GM21423 (cell line): ENCODE measurements at regions not wholly inside any gene's neighbourhood (a gene's known extent, or its start where the extent isn't known, plus 50 kb on each side); places are given as distances from the start of the nearest gene placed in this dataset.

Experiments
- ATAC-seq: cut with Tn5 transposase; IDR thresholded peaks from one replicate; pipeline ENCODE4 v1.9.1; 2021; ENCODE audit warnings: mild to moderate bottlenecking, moderate library complexity; ENCODE audit not compliant: unreplicated experiment

DNA sequence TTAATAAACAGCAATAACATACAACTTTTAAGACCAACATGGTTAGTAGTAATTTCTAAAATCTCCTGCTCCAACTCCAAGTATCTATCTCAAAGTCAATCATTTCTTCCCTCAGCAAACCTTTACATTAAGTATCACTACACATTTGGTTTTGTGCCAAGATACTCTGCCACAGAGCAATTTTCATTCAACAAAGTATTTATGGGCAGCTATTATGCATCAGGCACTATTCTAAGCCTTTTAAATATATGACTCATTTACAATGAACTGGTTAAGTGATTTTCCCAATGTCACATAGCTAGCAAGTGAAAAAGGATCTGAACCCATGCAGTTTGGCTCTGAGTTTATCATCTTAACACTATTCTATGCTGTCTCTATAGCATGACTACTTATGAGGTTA is 264.3 kb downstream of the NOL4 start:
- no peak for ATAC-seq

DNA sequence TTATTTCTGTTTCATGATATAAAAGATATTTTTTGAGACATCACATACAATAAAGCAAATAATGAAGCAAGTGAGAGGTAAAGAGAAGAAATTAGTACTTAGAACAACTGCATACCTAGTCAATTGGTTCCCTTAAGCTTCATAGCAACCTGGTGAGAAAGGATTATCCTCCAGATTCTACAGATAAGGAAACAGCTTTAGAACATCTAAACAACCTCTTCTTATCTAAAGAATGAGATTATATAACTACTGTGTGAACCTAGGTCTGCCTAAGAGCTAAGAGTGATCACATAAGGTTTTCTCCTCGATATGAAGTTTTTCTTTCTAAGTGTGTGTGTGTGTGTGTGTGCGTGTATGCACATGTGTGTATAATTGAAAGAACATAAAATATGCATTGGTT is 265.1 kb downstream of the NOL4 start:
- no peak for ATAC-seq

DNA sequence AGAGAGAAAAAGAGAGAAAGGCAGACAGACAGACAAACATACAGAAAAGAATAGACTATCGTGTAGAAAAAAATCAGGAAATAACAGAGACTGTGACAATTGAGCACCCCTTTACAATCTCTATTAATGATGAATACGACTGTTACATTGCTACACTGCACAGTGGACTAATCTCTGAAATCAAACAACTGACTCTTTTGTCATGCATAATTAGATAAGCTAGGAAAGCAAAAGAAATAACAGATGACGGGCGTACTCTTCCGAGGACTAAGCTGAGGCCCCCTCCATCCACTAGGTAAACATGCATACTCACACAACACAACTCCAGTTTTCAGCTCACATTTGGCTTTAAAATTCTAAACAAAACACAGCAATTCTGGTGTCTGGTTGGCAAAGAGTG is 267.0 kb downstream of the NOL4 start:
- no peak for ATAC-seq

DNA sequence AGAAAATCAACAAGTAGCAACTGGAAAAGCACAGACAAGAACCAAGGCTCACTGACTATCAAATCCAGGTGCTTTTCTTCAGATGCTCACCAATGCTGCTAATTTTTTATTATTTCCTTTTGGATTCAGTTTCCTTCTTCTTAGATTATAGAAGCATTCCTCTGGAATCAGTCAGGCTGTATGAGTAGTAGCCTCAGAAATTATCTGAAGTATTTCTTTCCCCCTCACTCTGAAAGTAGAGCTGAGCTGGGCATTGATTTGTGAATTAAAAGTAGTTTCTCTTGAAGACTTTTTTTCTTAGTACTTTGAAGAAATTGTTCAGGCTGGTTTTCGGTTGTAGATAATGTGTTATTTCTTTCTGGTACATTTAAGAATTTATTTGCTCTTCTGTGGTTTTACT is 273.7 kb downstream of the NOL4 start:
- ATAC-seq = no peak

DNA sequence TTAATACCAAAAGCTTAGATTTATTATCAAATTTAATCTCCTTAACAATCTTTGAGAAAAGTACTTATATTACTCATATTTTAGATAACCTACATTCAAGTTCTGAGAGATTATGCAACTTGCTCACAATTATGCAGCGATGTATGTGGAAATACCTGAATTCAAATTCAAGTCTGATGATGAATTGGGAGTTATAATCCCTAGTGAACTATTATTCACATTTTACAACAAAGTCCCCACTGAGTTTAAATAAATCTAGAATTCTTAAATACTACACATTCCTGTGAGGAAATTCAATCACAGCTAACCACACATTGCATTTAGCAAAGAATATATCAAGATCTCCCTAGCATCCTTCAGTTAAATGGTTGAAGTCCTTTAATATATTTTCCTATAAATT is 278.4 kb downstream of the NOL4 start:
- ATAC-seq = no peak

DNA sequence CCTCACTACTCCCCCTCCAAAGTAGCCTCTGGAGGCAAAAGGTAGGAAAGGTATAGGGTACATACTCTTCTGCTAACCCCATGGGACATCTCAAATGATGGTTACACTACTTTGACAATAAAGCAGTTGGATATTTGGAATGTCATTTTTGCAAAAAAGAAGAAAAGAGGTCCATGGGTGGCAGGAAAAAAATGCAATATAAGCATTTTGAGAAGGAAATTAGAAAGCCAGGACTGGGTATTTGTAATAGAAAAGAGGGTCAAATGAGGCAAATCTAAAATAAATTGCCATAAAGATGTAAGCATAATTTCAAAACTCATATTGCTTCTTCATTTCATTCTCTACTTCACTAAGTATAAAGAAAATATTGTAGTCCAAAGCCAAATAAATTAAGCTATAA is 280.2 kb downstream of the NOL4 start:
- ATAC-seq = no peak

DNA sequence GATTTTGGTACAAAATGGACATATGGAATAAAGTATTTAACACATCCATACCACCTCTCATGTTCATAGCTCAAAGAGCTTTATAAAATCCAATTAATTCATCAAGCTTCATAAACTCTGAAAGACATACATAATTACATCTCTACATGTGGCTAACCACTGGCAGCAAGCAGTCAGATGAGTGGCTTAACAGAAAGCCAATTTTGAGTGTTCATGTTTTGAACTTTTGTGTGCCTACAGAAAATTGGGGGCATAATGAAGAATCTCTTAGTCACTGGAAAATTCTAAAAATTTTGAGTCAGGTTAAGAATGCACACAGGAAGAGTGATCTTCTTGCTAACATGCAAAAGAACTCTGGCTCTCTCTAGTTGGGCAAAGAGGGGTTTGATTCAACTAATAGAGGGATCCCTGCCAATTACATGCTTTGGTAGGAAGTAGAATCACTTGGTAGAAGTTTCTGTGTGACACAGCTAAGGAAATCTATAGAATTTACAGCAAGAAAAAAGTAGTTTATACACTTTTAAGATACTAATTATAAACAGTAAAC is 287.4 kb downstream of the NOL4 start:
- no peak for ATAC-seq

DNA sequence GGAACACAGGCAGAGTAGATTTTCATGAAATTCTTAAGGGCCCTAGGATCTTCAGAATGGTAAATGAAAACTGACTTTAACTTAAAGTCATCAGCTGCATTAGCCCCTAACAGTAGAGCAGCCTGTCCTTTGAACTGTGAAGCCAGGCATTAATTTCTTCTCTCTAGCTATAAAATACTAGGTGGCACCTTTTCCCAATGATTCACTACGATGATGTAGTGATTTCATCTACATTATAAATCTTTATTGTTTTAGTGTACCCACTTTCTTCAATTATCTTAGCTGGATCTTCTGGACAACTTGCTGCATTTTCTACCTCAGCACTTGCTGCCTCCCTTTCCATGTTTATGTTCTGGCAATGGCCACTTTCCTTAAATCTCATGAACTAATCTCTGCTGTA is 290.5 kb downstream of the NOL4 start:
- ATAC-seq = no peak

DNA sequence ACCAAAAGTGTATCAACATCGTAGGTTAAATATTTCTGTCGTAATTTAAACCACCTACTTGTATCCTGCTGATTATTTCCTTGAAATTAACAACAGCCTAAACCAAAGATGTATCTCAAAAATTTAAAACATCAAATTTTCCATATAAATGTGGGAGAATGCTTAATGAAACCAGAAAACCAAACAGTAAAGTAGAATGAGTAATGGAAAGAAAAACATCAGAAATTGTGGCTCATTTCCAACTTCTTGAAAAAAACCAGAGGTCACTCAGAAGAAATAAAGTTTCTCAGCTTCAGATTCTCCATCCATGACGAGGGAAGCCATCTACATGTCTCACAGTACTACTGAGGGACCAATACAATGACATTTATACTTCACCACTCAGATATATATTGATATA is 296.5 kb downstream of the NOL4 start:
- no peak for ATAC-seq

DNA sequence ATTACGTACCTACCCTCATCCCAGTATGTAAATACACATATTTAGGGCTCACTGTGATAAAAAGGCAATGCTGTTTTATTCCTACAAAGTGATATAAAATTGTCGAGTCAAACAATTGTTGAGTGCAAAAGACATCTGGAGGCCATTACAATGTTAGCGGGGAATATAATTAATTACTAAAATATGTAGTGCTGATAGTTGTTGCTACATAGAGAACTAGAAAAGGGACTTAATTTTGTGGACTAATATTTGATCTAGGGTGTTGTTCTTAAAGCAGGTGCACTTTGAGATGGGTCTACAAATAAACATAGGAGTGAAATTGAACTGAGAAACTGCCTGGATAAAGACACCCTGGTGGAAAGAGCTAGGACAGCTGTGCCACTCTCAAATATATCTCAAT is 300.1 kb downstream of the NOL4 start:
- ATAC-seq = no peak

DNA sequence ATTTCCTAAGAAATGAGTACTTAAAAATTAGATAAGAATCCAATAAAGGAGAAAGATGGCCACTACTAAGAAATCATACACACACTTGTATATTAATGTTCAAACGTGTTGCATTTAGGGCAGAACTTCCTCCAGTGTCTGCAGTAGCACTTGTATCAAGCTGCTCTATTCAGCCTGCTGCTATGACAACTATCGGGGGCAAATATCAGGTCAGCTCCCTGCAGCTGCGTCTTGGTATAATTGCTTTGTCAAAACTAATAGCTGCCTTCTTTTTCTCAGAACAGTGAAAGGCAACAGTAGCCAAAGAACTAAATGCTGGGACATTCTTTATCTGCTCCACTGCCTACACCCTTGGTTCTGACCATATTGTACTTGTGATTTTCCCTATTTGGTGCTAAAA is 300.7 kb downstream of the NOL4 start:
- ATAC-seq = no peak

DNA sequence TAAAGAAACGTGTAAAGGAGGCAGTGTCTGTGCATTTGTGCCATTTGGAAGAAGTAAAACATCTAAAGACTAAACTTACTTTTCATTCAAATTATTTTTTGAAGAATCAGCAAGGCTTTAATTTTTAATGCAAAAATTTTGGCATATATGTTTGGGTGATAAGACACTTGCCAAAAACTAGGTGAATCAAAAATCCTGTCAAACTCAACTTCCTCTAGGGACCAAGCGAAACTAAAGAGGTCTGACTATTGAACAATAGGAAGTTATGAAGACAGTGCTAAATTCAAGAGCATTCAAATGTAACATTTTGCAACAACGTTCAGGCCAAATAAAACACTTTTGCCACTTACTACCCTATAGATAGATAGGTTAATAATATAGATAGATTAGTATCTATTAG is 306.1 kb downstream of the NOL4 start:
- ATAC-seq = no peak

DNA sequence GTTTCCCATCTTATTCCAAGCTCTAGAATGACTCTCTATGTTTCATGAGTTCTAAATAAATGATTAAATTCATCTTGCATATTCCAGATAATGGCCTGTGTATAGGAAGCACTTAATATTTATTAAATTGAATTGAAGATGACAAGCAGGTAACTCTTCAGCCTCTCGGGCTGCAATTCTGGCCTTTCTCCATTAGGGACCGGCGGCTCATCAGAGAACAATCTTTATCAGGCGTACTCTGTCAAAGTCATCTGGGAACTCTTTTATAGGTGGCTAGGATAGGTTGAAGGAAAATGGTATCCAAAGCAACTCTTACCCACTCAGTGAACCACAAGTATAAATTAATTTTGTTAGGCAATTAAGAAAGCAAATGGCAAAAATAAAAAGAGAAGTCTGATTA is 308.5 kb downstream of the NOL4 start:
- no peak for ATAC-seq

DNA sequence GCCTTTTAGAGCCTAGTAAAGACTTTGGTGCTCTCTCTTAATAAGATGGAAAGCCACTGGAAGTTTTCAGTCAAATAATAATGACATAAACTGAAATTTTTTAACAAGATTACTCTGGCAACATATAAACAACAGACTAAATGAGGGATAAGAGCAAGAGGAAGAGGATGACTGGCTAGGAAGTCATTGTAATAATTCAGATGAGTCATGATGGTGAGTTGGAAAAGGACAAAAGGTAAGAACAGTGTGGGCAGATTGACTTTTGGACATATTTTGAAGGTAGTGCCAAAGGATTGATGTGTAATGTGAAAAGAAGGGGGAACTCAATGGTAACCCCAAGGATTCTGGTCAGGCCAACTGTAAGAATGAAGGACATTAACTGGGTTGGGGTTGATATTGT is 310.3 kb downstream of the NOL4 start:
- no peak for ATAC-seq

DNA sequence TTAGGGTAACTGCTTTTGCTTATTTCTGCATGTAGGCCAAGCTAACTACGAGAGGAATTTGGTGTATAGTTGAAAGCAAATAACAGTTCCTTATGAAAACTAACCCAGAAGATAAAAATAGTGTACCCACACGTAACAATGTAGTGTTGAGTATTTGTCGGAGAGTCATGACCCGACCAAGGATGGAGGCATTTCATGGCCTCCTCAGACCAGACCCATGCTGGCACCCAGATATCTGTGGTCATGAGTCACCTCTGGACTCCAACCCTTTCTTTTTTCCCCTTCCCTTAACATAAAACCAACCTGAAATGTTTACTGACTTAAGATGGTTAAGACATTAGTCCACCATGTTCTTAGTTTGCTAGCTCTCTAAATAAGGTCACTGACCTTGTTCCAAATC is 318.7 kb downstream of the NOL4 start:
- ATAC-seq = no peak

DNA sequence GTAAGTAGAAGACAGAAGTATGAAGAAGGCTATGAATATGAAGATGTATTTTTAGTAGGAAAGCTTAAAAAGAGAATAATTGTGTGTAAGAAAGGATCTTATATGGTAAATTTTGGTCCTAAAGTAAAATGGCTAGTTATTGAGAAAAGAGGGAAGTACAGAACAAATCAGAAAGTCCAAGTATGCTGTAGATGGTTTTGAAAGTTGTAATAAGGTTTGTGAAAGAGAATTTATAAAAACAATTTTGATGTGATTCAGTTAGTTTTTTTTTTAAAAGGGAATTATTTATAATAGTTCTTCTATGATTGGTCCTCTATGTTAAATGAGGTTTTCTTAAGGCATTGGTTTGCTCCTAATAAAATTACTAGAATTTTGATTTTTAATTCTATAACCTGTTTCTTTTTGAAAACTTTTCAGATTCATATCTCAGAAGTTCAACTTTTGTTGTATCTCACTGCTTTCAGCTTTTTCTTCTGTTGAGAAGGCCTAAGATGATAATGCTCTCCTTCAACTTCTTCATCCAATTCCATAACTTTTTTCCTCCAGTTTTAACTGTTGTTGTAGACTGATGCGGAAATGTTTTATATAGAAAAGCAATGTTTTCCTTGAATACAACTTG is 322.7 kb downstream of the NOL4 start:
- ATAC-seq = no peak

DNA sequence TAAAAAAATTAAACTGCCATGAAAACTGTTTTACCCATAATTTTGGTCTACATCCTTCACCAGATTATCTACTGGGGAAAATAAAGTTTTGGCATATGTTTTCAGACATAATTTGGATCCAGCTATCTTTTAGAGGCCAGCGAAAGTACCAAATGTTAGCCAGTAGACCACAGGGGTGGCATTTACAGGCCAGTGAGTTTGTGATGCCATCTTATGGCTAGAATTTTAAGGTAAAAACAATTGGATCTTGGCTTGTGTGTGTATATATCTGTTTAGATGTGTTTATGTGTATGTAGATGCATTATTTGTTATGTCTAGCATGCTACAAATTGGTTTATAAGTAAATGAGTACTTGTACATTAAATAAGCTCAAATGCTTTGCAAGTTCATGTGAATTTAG is 322.6 kb downstream of the ASXL3 start:
- no peak for ATAC-seq

DNA sequence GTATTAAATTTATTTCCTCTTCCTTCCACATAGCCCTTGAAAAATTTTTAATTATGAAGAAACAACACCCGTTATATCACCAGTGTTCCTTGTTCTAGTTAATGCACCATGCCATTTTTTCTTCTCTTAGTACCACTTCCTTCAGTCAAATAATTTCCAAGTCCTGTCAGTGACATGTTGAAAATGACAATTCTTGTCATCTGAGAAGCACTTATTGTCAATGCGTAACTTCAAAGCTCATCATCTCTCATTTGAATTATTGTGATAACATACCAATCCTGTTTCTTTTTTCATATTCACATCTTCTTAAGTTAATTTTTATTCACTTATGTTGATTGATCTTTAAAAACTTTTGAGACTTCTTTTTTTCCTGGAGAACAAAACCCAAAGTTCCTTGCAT is 320.4 kb downstream of the ASXL3 start:
- ATAC-seq = no peak

DNA sequence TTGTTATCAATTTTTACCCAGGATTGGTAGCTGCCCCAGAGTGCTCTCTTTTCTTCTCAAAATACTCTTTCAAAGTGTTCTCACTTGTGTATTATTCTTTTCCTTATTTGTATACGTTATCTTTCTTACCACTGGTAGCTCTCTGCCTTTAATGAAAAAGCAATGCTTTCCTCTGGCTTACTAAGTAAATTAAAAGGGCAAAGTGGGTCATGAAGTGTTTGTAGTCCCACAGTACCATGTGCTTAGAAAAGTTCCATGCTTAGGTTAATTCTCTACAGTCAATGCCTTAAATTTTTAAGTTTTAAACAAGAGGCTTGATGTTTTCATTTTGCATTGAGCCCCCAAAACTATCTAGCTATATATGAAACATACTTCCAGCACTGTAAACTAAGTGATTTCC is 300.2 kb downstream of the ASXL3 start:
- ATAC-seq = no peak

DNA sequence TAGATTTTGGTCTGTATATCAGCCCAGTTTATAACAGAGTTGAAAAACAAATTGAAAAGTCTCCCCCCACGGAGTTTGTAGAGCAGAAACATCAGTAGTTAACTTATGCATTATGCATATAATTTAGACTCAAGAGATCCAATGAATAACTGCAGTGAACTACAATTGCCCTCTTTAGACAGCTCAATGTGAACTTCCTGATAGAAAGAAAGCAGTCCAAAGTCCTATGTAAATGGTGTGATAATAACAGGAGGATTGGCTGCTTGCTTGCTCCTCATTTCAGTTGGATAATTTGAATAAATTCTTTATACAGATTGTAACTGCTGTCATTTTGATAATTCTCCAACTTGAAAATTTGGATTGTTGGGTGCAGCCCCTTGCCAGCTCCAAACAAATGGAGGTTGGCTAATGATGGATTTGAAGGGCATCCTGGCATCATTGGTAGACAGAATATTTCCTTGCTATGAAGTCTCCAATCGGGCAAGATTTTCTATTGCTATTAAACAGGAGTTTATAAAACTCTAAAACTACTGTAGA is 297.1 kb downstream of the ASXL3 start:
- no peak for ATAC-seq

DNA sequence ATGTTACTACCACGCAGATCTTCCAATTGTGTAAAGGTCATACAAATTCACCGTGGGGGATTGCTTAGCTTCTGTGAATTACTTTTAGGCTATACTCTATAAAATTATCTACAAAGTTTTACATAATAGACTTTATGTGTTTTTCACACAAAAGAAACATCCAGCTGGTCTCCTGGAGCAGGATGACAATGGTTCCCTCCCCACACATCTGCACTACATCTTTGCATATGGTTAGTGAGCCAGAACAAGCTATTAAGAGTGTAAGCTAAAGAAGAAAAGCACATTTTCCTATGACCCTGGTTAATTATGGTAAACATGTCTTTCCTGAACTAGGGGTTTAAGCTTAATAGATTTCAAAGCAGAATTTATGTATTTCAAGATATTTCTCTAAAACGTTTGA is 295.1 kb downstream of the ASXL3 start:
- ATAC-seq = no peak

DNA sequence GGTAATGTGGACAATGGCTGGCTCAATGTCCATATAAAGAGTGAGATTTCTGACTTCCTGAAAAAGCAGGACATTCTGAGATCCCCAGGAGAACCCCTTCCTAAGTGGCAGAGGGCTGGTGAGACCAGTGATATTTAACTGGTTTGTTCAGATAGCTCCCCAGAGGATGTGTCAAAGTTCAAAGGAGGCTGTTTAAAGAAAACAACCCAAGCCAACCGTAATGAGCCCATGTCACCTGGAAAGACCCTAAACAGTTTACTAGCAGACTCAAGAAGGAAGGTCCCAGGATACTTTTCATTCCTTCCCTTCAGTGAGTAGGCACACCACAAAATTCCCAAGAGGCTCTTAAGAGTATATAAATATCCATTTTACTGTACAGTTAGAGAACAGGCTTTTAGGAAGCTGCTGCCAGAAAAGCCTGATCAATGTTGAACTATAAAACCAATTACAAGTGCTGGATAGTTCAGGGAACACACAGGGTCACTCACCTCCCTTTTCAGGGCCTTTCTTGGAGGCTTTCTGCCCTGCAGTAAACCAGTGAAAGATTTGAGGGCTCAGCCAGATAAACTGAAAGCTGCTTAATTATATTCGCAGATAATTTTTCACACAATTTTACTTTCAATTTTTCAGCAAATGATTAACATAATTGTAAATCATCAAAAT is 293.5 kb downstream of the ASXL3 start:
- ATAC-seq = no peak

DNA sequence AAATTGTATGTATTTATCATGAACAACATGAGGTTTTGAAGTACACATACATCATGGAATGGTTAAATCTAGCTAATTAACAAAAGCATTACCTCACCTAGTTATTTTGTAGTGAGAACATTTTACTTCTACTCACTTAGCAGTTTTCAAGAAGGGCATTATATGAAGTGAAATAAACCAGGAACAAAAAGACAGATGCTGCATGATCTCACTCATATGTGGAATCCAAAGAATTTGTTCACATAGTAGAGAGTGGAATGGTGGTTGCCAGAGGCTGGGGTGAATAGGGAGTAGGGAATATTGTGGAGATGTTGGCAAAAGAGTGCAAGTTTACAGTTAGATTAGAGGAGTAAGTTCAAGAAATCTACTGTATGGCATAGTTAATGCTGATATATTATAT is 292.0 kb downstream of the ASXL3 start:
- ATAC-seq = no peak
